SK-N-MC (cell line): ENCODE measurements at regions not wholly inside any gene's neighbourhood (a gene's known extent, or its start where the extent isn't known, plus 50 kb on each side); places are given as distances from the start of the nearest gene placed in this dataset.
"Not testable (repeated sequence)": the region's sequence is repeated elsewhere in the genome, so short reads cannot be mapped to it uniquely, and the experiment has no call there.

ENCODE experiments used
- DNase-seq: peaks from one replicate; pipeline ENCODE4 v3.0.0-alpha.2; 2011; ENCODE audit warnings: low read depth, low spot score
- H3K27ac ChIP-seq: fragments of 200-600 bp; sonication (generic); 2 replicates; pipeline ENCODE4 v1.5.1; 2016; ENCODE audit warnings: mixed run types
- H3K36me3 ChIP-seq: fragments of 200-600 bp; sonication (generic); 2 replicates; pipeline ENCODE4 v1.6.1; 2017; ENCODE audit warnings: antibody characterized with exemption, low read length, mixed read lengths; ENCODE audit not compliant: insufficient read depth
- H3K4me3 ChIP-seq: fragments of 200-600 bp; sonication (generic); 2 replicates; pipeline ENCODE4 v1.5.1; 2016
- H3K9ac ChIP-seq: fragments of 200-600 bp; sonication (generic); 2 replicates; pipeline ENCODE4 v1.8.0; 2017; ENCODE audit warnings: mixed run types, mixed read lengths; ENCODE audit not compliant: insufficient read length
- H3K9me3 ChIP-seq: fragments of 200-600 bp; sonication (generic); 2 replicates; pipeline ENCODE4 v1.6.1; 2017; ENCODE audit warnings: low read depth, mild to moderate bottlenecking, antibody characterized with exemption, low read length, moderate library complexity, mixed read lengths
- EZH2 ChIP-seq: fragments of 200-600 bp; sonication (generic); IDR thresholded peaks from one replicate; pipeline ENCODE4 v1.6.1; 2017; ENCODE audit warnings: antibody characterized with exemption
- FOXP2 ChIP-seq: optimal IDR thresholded peaks from 2 replicates; pipeline ENCODE3; 2011; ENCODE audit warnings: mild to moderate bottlenecking, moderate library complexity; ENCODE audit not compliant: insufficient read depth; ENCODE audit errors: extremely low read length, control extremely low read depth
- POLR2AphosphoS5 ChIP-seq: IDR thresholded peaks from 2 replicates; pipeline ENCODE4 v1.6.1; 2012; ENCODE audit warnings: mild to moderate bottlenecking, low read depth, low read length, borderline replicate concordance

DNA sequence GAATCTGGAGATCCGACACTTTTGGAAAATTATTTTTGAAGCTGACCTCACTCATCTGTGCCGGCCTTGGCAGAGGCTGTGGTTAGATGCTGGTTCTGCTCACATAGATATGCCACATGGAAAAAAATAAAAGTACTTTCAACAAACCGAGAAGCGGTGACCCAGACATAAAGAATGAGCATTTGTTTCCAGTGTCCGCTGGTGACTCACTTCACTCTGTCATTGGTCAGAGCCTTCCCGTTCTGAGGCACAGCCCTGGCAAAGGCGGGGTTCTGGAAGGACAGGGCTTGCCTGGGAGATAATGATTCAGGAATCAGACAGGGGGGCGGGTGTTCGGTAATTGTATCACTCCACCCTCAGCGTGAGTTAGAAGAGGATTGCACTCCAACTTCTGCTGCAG, 172.4 kb upstream of the MXRA5 start:
- Histone ChIP-seq H3K36me3 (no peaks in the 10 kb centered on the region), H3K4me3 (no peak overlapping the region), H3K27ac (no peak overlapping the region), H3K9ac (no peak overlapping the region), H3K9me3 (no peaks in the 10 kb centered on the region)
- TF ChIP-seq FOXP2 (no peak), EZH2 (no peak), POLR2AphosphoS5 (no peak)
- no peak for DNase-seq

DNA sequence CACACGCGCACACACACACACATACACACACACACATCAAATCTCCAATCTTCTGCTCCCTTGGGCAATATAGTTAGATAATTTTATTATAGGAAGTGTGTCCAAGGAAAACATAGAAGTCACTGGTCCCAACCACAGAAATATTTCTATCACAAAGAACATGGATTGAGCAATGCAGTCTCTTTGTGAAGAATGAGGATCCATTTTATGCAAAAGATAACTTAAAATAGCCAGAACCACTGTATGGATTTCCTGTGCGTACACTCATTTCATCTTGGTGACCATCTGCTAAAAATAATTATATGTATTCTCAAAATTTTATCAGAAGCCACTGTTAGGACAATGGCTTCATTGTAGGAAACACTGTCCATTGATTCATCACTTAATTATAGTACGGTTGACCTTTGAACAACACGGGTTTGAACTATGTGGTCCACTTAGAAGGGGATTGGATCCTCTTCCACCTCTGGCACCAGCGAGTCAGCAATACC, 169.6 kb upstream of the MXRA5 start:
- Histone ChIP-seq H3K9me3 (no peaks in the 10 kb centered on the region), H3K36me3 (no peaks in the 10 kb centered on the region), H3K4me3 (no peak overlapping the region), H3K9ac (no peak overlapping the region), H3K27ac (no peak overlapping the region)
- no peak for TF ChIP-seq FOXP2
- no peak for DNase-seq

DNA sequence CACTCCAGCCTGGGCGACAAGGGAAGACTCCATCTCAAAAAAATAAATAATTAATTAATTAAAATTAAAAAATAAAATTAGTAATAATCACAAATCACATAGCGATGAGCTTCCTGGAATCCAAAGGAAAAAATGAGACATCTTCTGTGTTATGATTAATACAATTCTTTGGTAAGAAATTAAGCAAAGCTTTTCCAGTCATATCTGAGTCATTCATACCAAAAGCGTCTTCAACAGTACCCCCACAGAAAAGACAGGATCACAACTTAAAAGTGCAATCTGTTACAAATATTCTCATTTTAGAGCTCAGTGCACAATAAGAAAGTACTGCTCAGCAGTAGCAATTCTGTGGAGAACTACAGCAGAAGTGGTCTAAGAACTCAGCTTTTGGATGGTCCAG, 168.5 kb upstream of the MXRA5 start:
- Histone ChIP-seq H3K9ac (no peak overlapping the region), H3K9me3 (no peaks in the 10 kb centered on the region), H3K27ac (no peak overlapping the region), H3K36me3 (no peaks in the 10 kb centered on the region), H3K4me3 (no peak overlapping the region)
- TF ChIP-seq POLR2AphosphoS5: no peak
- no peak for TF ChIP-seq EZH2
- no peak for TF ChIP-seq FOXP2
- DNase-seq: no peak

DNA sequence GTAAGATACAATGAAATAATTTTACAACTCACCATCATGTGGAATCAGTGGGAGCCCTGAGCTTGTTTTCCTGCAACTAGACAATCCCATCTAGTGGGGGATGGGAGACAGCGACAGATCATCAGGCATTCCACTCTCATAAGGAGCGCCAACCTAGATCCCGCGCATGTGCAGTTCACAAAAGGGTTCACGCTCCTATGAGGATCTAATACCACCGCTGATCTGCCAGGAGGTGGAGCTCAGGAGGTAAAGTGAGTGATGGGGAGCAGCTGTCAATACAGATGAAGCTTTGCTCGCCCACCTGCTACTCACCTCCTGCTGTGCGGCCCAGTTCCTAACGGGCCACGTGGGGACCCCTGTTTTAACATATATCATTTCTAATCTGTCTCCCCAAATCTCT, 165.7 kb upstream of the MXRA5 start:
- not testable (repeated sequence) for H3K36me3 ChIP-seq, H3K4me3 ChIP-seq, H3K27ac ChIP-seq, H3K9me3 ChIP-seq, DNase-seq, H3K9ac ChIP-seq

DNA sequence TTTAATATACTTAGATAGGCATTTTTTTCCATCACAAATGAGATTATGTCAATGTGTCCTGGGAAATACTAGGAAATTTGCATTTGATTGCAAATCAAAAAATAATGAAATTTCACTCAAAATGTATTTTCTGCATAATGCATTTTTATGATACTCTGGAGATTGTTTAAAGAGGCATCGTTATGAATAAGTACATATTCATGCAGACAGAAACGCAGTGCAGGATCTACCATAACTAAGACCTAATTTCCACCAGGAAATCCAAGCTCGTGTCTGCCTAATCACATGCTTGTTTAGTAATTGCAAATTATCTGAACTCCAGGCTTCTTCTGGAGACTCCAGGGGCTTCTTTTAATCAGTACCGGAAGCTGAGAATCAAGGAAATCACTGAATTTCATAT, 163.5 kb upstream of the MXRA5 start:
- Histone ChIP-seq H3K27ac (no peak overlapping the region), H3K36me3 (no peaks in the 10 kb centered on the region), H3K9me3 (no peaks in the 10 kb centered on the region), H3K4me3 (no peak overlapping the region), H3K9ac (no peak overlapping the region)
- peak; percentile 45 for DNase-seq
- no peak for TF ChIP-seq POLR2AphosphoS5

DNA sequence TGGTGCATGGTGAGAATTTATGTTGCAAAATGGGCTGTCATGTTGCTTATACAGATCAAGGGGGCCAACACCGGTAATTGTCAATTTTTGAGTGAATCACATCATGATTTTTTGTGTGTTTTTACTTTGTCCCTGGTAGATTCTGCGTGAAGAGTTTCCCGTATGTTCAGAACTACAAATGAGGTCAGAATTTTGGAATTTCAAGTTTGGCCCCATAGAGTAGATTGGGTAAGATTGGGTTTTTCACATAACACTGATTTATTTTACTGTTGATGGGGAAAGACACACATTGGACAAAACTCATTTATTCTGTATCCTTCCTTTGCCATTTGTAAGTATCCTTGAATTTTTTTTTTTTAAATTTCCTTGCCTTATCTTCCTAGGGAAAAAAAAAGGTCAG, 158.5 kb upstream of the MXRA5 start:
- no peaks in the 10 kb centered on the region for H3K9me3 ChIP-seq
- TF ChIP-seq POLR2AphosphoS5: no peak
- TF ChIP-seq EZH2: no peak
- TF ChIP-seq FOXP2: no peak

DNA sequence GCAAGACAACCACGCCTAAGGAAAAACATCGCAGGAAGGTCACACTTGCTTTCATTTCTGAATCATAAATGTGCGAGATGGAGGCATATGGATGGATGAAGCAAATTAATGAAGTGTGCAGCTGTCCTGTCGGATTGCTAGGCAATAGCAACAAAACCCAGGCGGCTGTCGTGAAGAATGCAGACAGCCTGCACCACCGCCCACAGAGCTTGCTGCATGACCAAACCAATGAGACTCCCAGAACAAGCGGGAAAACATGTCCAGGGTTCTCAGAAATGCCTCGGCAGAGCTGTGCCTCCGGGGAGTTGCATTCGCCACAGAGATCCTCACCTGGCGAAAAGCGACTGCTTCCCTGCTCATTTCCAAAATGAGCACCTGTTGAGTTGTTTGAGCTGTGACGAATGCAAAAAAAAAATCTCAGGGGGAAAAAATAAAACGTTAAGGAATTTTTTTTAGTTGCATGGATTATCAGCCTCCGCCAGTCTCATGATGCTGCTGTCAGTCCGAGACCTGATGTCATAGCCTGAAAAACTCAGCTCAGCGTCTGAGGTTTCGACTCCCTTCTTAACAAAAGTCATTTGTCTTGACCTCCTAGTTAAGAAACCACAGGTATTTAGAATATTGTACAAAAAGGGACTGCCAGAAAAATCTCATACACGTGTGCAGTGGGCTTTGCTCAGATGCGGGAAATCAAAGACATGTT, 155.5 kb upstream of the MXRA5 start:
- H3K27ac ChIP-seq: no peak overlapping the region
- no peaks in the 10 kb centered on the region for H3K36me3 ChIP-seq
- TF ChIP-seq EZH2: no peak
- no peak for TF ChIP-seq FOXP2
- no peak for TF ChIP-seq POLR2AphosphoS5
- H3K9ac ChIP-seq: no peak overlapping the region
- no peak overlapping the region for H3K4me3 ChIP-seq
- H3K9me3 ChIP-seq: no peaks in the 10 kb centered on the region
- no peak for DNase-seq

More for the DNA sequence above, 158.5 kb upstream of the MXRA5 start:
- no peaks in the 10 kb centered on the region for H3K36me3 ChIP-seq
- DNase-seq: no peak
- H3K4me3 ChIP-seq: no peak overlapping the region
- no peak overlapping the region for H3K27ac ChIP-seq
- no peak overlapping the region for H3K9ac ChIP-seq

DNA sequence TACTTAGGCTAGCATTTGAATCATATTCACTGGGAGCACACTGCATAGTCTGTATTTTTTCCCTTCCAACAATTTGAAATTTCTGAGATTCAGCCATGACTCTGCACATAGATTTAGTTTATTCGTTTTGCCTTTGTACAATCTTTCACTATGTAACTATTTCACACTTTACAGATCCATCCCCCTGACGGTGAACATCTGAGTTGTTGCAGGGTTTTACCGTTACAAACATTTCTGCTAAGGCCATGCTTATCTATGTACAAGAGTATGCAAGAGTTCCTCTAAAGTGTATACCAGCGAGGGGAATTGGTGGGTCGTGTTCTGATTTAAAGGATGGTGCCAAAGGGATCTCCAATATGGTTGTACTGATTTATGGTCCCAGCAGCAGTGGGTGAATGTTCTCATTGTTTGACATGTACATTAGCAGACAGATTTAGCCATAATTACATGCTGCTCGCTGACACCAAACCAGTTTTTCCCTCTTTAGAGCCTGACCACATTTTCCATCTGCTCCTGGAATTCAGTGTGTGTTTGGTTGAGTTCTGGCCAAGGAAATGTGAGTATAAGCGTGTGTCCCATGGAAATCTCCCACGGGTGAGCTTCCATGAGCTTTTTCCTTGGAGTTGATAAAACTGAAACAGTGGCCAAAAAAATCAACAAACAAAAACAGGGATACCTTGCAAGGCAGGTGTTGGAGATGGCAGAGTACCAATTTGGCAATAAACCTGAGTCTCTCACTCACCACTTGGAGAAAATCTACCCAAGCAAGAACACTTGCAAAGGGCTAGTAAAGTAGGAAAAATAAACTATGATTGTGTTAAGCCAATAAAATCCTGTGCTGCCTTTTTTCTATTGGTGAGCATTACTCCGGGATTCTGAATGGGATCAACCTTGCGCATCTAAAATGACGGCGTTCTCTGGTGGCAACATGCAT, 149.7 kb upstream of the MXRA5 start:
- H3K9ac ChIP-seq, DNase-seq, H3K36me3 ChIP-seq, H3K27ac ChIP-seq, H3K4me3 ChIP-seq, H3K9me3 ChIP-seq: not testable (repeated sequence)

DNA sequence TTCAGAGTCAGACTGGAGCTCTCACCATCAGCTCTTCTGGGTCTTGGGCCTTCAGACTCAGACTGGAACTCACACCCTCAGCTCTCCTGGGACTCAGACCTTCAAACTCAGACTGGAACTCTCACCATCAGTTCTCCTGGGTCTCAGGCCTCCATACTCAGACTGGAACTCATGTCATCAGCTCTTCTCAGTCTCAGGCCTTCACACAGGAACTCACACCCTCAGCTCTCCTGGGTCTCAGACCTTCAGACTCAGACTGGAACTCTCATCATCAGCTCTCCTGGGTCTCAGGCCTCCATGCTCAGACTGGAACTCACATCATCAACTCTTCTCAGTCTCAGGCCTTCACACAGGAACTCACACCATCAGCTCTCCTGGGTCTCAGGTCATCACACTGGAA, 147.2 kb upstream of the MXRA5 start:
- no peak overlapping the region for H3K4me3 ChIP-seq
- no peaks in the 10 kb centered on the region for H3K36me3 ChIP-seq
- TF ChIP-seq POLR2AphosphoS5 (no peak), EZH2 (no peak), FOXP2 (no peak)
- DNase-seq: no peak
- H3K27ac ChIP-seq: no peak overlapping the region
- H3K9ac ChIP-seq: no peak overlapping the region
- H3K9me3 ChIP-seq: no peaks in the 10 kb centered on the region
